Neural cell (in vitro differentiated cells): ENCODE measurements at regions not wholly inside any gene's neighbourhood (a gene's known extent, or its start where the extent isn't known, plus 50 kb on each side); places are given as distances from the start of the nearest gene placed in this dataset.

ENCODE experiments used
- H2AFZ ChIP-seq: fragments of 200-600, 300-800 bp; sonication (generic), shearing (Covaris generic); 2 replicates; pipeline ENCODE4 v1.6.0; 2014; ENCODE audit warnings: low read depth, mild to moderate bottlenecking, antibody characterized with exemption, low read length, moderate library complexity
- H3F3A ChIP-seq: fragments of 200-600 bp; shearing (Covaris generic); 2 replicates; pipeline ENCODE4 v1.6.1; 2016; ENCODE audit warnings: mild to moderate bottlenecking, moderate library complexity, mixed read lengths, antibody characterized with exemption, low read length; ENCODE audit not compliant: insufficient read depth, poor library complexity, severe bottlenecking
- H3K27ac ChIP-seq: fragments of 200-600, 300-800 bp; sonication (generic), shearing (Covaris generic); 2 replicates; pipeline ENCODE4 v1.5.1; 2014; ENCODE audit warnings: mild to moderate bottlenecking, low read length, moderate library complexity
- H3K27me3 ChIP-seq: fragments of 300-800, 200-600 bp; sonication (generic), shearing (Covaris generic); 2 replicates; pipeline ENCODE4 v1.6.0; 2014; ENCODE audit warnings: mild to moderate bottlenecking, low read depth, low read length, moderate library complexity; ENCODE audit not compliant: insufficient read depth
- H3K36me3 ChIP-seq: fragments of 300-800, 200-600 bp; sonication (generic), shearing (Covaris generic); 2 replicates; pipeline ENCODE4 v1.5.1; 2014; ENCODE audit warnings: mild to moderate bottlenecking, antibody characterized with exemption, low read length, moderate library complexity; ENCODE audit not compliant: insufficient read depth
- H3K4me2 ChIP-seq: fragments of 300-800, 200-600 bp; sonication (generic), shearing (Covaris generic); 2 replicates; pipeline ENCODE4 v1.6.0; 2014; ENCODE audit warnings: mild to moderate bottlenecking, low read length
- H3K4me3 ChIP-seq: fragments of 300-800, 200-600 bp; sonication (generic), shearing (Covaris generic); 2 replicates; pipeline ENCODE4 v1.5.1; 2014; ENCODE audit warnings: mild to moderate bottlenecking, low read length, moderate library complexity
- H3K79me2 ChIP-seq: fragments of 200-600 bp; shearing (Covaris generic); replicated peaks from 2 replicates; pipeline ENCODE4 v1.6.0; 2014; ENCODE audit warnings: mild to moderate bottlenecking, low read length, moderate library complexity; ENCODE audit not compliant: insufficient read depth
- H3K9ac ChIP-seq: fragments of 300-800, 200-600 bp; sonication (generic), shearing (Covaris generic); 2 replicates; pipeline ENCODE4 v1.6.1; 2016; ENCODE audit warnings: mild to moderate bottlenecking, low read length, mixed read lengths
- H3K9me2 ChIP-seq: fragments of 200-600 bp; shearing (Covaris generic); 2 replicates; pipeline ENCODE4 v1.6.1; 2016; ENCODE audit warnings: mild to moderate bottlenecking, low read length, mixed read lengths; ENCODE audit not compliant: insufficient read depth
- H3K9me3 ChIP-seq: fragments of 200-600, 300-800 bp; sonication (generic), shearing (Covaris generic); 2 replicates; pipeline ENCODE4 v1.6.1; 2016; ENCODE audit warnings: mild to moderate bottlenecking, mixed run types, low read length, moderate library complexity, mixed read lengths
- H4K20me1 ChIP-seq: fragments of 200-600 bp; shearing (Covaris generic); 2 replicates; pipeline ENCODE4 v1.6.1; 2016; ENCODE audit warnings: mild to moderate bottlenecking, mixed run types; ENCODE audit not compliant: insufficient read depth
- CTCF ChIP-seq: fragments of 450-650 bp; IDR thresholded peaks from 2 replicates; pipeline ENCODE4 v1.5.1; 2014; ENCODE audit warnings: antibody characterized with exemption, mild to moderate bottlenecking, moderate library complexity; ENCODE audit not compliant: poor library complexity, severe bottlenecking
- EP300 ChIP-seq: fragments of 450-650 bp; conservative IDR thresholded peaks from 2 replicates; pipeline ENCODE4 v1.6.1; 2014; ENCODE audit warnings: antibody characterized with exemption, mild to moderate bottlenecking, moderate library complexity; ENCODE audit not compliant: poor library complexity, severe bottlenecking
- EZH2 ChIP-seq: fragments of 200-600, 300-800 bp; shearing (Covaris generic), sonication (generic); IDR thresholded peaks from 2 replicates; pipeline ENCODE4 v1.6.1; 2014; ENCODE audit warnings: antibody characterized with exemption, low read length, borderline replicate concordance, mild to moderate bottlenecking; ENCODE audit not compliant: insufficient read depth, poor library complexity, severe bottlenecking
- MXI1 ChIP-seq: fragments of 450-650 bp; conservative IDR thresholded peaks from 2 replicates; pipeline ENCODE4 v1.6.1; 2014; ENCODE audit warnings: antibody characterized with exemption, mild to moderate bottlenecking; ENCODE audit not compliant: poor library complexity, severe bottlenecking
- POLR2AphosphoS5 ChIP-seq: IDR thresholded peaks from 2 replicates; pipeline ENCODE4 v1.6.1; 2012
- RAD21 ChIP-seq: fragments of 450-650 bp; conservative IDR thresholded peaks from 2 replicates; pipeline ENCODE4 v1.6.1; 2014; ENCODE audit warnings: antibody characterized with exemption, mild to moderate bottlenecking, moderate library complexity
- REST ChIP-seq: IDR thresholded peaks from 2 replicates; pipeline ENCODE4 v1.6.1; 2012; ENCODE audit warnings: borderline replicate concordance
- SMC3 ChIP-seq: fragments of 450-650 bp; conservative IDR thresholded peaks from 2 replicates; pipeline ENCODE4 v1.6.1; 2014; ENCODE audit warnings: antibody characterized with exemption, mild to moderate bottlenecking, moderate library complexity; ENCODE audit not compliant: poor library complexity
- TAF1 ChIP-seq: IDR thresholded peaks from 2 replicates; pipeline ENCODE4 v1.6.1; 2012; ENCODE audit warnings: low read depth

GRCh38 chr18:28736223-28736622 lies 559.3 kb upstream of the CDH2 start:
- Histone ChIP-seq H3K27me3 (no peaks in the 10 kb centered on the region), H3K9me2 (no peaks in the 10 kb centered on the region), H3K36me3 (no peaks in the 10 kb centered on the region), H3K4me3 (no peak overlapping the region), H3F3A (no peaks in the 10 kb centered on the region), H3K27ac (peak overlapping the region; percentile 38), H3K4me2 (no peak overlapping the region), H3K9ac (no peak overlapping the region), H3K79me2 (no peaks in the 10 kb centered on the region), H4K20me1 (no peaks in the 10 kb centered on the region), H3K9me3 (no peaks in the 10 kb centered on the region), H2AFZ (no peak overlapping the region)
- TF ChIP-seq REST (no peak), EZH2 (no peak), POLR2AphosphoS5 (no peak), TAF1 (no peak), EP300 (no peak), MXI1 (no peak), CTCF (no peak), SMC3 (no peak), RAD21 (no peak)

GRCh38 chr18:28735731-28736130 lies 558.8 kb upstream of the CDH2 start:
- Histone ChIP-seq H3K9ac (no peak overlapping the region), H2AFZ (no peak overlapping the region)

More at GRCh38 chr18:28735731-28736130, 558.8 kb upstream of the CDH2 start:
- H3K79me2 ChIP-seq, result no peaks in the 10 kb centered on the region
- H4K20me1 ChIP-seq, result no peaks in the 10 kb centered on the region
- H3K9me3 ChIP-seq, result no peaks in the 10 kb centered on the region
- H3K36me3 ChIP-seq, result no peaks in the 10 kb centered on the region
- H3K27me3 ChIP-seq, result no peaks in the 10 kb centered on the region
- no peak overlapping the region for H3K27ac ChIP-seq
- H3K4me3 ChIP-seq, result no peak overlapping the region
- H3F3A ChIP-seq, result no peaks in the 10 kb centered on the region
- no peaks in the 10 kb centered on the region for H3K9me2 ChIP-seq
- TF ChIP-seq REST (peak; percentile 86), TAF1 (no peak), CTCF (no peak)
- no peak overlapping the region for H3K4me2 ChIP-seq
